ENCODE measurements at regions not wholly inside any gene's neighbourhood (a gene's known extent, or its start where the extent isn't known, plus 50 kb on each side); places are given as distances from the start of the nearest gene placed in this dataset.

DNA sequence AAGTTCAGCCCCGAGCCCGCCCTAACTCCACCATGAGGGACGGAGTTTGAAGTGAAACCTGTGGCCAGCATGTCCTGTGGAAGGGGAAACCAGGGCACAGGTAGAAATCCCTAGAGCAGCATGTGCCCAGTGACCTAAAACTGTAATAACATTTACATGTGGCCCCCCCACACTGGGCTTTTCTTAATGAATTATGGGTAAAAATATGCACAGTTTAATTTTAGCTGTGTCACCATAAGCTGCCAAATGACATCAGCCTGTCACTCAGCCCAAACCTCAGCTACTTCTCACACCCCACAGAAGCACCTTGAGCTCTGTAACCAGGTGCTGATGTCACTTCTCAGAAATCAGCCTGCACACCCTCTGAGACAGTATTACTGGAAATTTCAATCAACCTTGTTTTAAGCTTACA is 50.0 kb upstream of the SLC19A1 start:
- Histone ChIP-seq H3K4me1 (no peaks in the 10 kb centered on the region), H3K4me3 (no peak overlapping the region), H3K27me3 (ENCODE audit: low read depth) (no peaks in the 10 kb centered on the region), H3K36me3 (replicated peaks) (no peaks in the 10 kb centered on the region), H3K9me3 (no peaks in the 10 kb centered on the region)
- no peak for DNase-seq (ENCODE audit: low spot score in 2 of 2)
- in situ Hi-C loops (cut with MboI; ENCODE audit: low sequenced_read_pairs): no loop called here

- H3K27me3 ChIP-seq (ENCODE audit: low read depth): no peaks in the 10 kb centered on the region
- in situ Hi-C loops (cut with MboI; ENCODE audit: low sequenced_read_pairs): no loop called here
- no peaks in the 10 kb centered on the region for H3K9me3 ChIP-seq
- H3K36me3 ChIP-seq (replicated peaks): no peaks in the 10 kb centered on the region
- no peak overlapping the region for H3K4me3 ChIP-seq
- H3K4me1 ChIP-seq: no peaks in the 10 kb centered on the region
- no peak for DNase-seq (ENCODE audit: low spot score in 2 of 2)
Measured at GRCh38 chr21:45592626-45593134, 50.4 kb upstream of the SLC19A1 start.

DNA sequence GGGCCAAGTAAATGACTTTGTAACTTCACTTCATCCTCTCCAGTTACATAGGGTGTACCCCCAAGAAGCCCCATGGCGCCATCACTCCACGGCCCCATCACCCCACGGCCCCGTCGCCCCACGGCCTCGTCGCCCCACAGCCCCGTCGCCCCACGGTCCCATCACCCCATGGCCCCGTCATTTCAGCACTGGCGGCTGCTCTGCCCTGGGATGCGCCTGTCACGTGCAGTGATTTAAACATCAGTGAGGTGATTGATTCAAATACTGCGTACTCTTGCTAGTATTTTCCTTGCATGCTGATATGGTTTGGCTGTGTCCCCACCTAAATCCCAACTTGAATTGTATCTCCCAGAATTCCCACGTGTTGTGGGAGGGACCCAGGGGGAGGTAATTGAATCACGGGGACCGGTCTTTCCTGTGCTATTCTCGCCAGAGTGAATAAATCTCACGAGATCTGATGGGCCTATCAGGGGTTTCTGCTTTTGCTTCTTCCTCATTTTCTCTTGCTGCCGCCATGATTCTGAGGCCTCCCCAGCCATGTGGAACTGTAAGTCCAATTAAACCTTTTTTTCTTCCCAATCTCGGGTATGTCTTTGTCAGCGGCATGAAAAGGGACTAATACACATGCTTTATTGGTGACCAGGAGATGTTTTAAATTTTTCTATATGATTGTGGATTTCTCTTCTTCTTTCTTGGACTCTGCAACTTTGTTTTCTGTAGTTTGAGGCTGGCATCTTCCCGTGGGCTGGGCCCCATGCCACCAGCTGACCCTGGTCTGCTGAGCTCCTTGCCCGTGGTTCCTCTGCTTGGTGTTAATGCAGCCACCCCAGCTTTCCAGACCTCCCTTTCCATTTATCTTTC is 50.1 kb upstream of the PCBP3 start:
- no peaks in the 10 kb centered on the region for H3K9me3 ChIP-seq
- H3K36me3 ChIP-seq (replicated peaks): no peaks in the 10 kb centered on the region
- in situ Hi-C loops (cut with MboI; ENCODE audit: low sequenced_read_pairs): no loop called here
- H3K27me3 ChIP-seq (ENCODE audit: low read depth): no peaks in the 10 kb centered on the region
- peak overlapping the region; percentile 17 for H3K4me3 ChIP-seq
- no peak for DNase-seq (ENCODE audit: low spot score in 2 of 2)
- H3K4me1 ChIP-seq: no peaks in the 10 kb centered on the region

Measured in HAP-1 (cell line).